Astrocyte (in vitro differentiated cells and primary cell): ENCODE measurements at regions not wholly inside any gene's neighbourhood (a gene's known extent, or its start where the extent isn't known, plus 50 kb on each side); places are given as distances from the start of the nearest gene placed in this dataset.

Experiments
- DNase-seq: peaks from one replicate; pipeline ENCODE4 v3.0.0-alpha.2; 2010; ENCODE audit warnings: low read depth
- FAIRE-seq: peaks from 2 replicates; lab custom pipeline; 2011; peaks lifted over from hg19 to GRCh38; lab: Jason Lieb, UNC
- H2AFZ ChIP-seq: 2 replicates; pipeline ENCODE4 v1.6.0; 2012; ENCODE audit warnings: low read depth, low read length, inconsistent platforms
- H3K27ac ChIP-seq: 2 replicates; pipeline ENCODE4 v1.5.1; 2011; ENCODE audit warnings: low read depth, low read length, inconsistent platforms
- H3K27me3 ChIP-seq: 2 replicates; pipeline ENCODE4 v1.6.0; 2011; ENCODE audit warnings: low read length, inconsistent platforms; ENCODE audit not compliant: insufficient read depth
- H3K36me3 ChIP-seq: 2 replicates; pipeline ENCODE4 v1.5.1; 2011; ENCODE audit warnings: low read length, inconsistent platforms; ENCODE audit not compliant: insufficient read depth
- H3K4me1 ChIP-seq: 2 replicates; pipeline ENCODE4 v1.5.1; 2011; ENCODE audit warnings: low read length, inconsistent platforms; ENCODE audit not compliant: insufficient read depth
- H3K4me2 ChIP-seq: 2 replicates; pipeline ENCODE4 v1.6.0; 2012; ENCODE audit warnings: low read length, inconsistent platforms
- H3K4me3 ChIP-seq: 2 replicates; pipeline ENCODE4 v1.5.1; 2011; ENCODE audit warnings: low read depth, mild to moderate bottlenecking, low read length, inconsistent platforms; ENCODE audit not compliant: insufficient read depth
- H3K79me2 ChIP-seq: 2 replicates; pipeline ENCODE4 v1.6.0; 2012; ENCODE audit warnings: mild to moderate bottlenecking, low read length, inconsistent platforms; ENCODE audit not compliant: insufficient read depth
- H3K9ac ChIP-seq: 2 replicates; pipeline ENCODE4 v1.6.0; 2012; ENCODE audit warnings: mild to moderate bottlenecking, low read length, inconsistent platforms
- H3K9me3 ChIP-seq: 2 replicates; pipeline ENCODE4 v1.5.1; 2012; ENCODE audit warnings: low read depth, mild to moderate bottlenecking, low read length, inconsistent platforms; ENCODE audit not compliant: insufficient read depth
- H4K20me1 ChIP-seq: 2 replicates; pipeline ENCODE4 v1.6.0; 2012; ENCODE audit warnings: low read length, inconsistent platforms; ENCODE audit not compliant: insufficient read depth
- H3K27ac Mint-ChIP-seq: one replicate; pipeline ENCODE4 v1.8.0; 2021; ENCODE audit warnings: mild to moderate bottlenecking, mixed read lengths; ENCODE audit not compliant: unreplicated experiment
- H3K27me3 Mint-ChIP-seq: one replicate; pipeline ENCODE4 v1.8.0; 2021; ENCODE audit warnings: low read depth, mixed read lengths; ENCODE audit not compliant: unreplicated experiment
- H3K36me3 Mint-ChIP-seq: one replicate; pipeline ENCODE4 v1.8.0; 2021; ENCODE audit warnings: low read depth, mixed read lengths; ENCODE audit not compliant: unreplicated experiment
- H3K4me1 Mint-ChIP-seq: one replicate; pipeline ENCODE4 v1.8.0; 2021; ENCODE audit warnings: low read depth, mixed read lengths; ENCODE audit not compliant: unreplicated experiment
- H3K4me3 Mint-ChIP-seq: one replicate; pipeline ENCODE4 v1.8.0; 2021; ENCODE audit warnings: mild to moderate bottlenecking, moderate library complexity, mixed read lengths; ENCODE audit not compliant: unreplicated experiment
- H3K9me3 Mint-ChIP-seq: one replicate; pipeline ENCODE4 v1.8.0; 2021; ENCODE audit warnings: mild to moderate bottlenecking, mixed read lengths; ENCODE audit not compliant: unreplicated experiment
- CTCF ChIP-seq: IDR thresholded peaks from 2 replicates; pipeline ENCODE4 v1.5.1; 2011; ENCODE audit warnings: low read depth, mild to moderate bottlenecking, inconsistent platforms, low read length, moderate library complexity; ENCODE audit not compliant: insufficient read depth
- EZH2 ChIP-seq: IDR thresholded peaks from 2 replicates; pipeline ENCODE4 v1.6.1; 2012; ENCODE audit warnings: mild to moderate bottlenecking, low read length, inconsistent platforms; ENCODE audit not compliant: insufficient read depth

- no peak for DNase-seq
- Mint-ChIP-seq H3K36me3 (no peaks in the 10 kb centered on the region), H3K27me3 (peaks cover 54% of the 10 kb centered on the region), H3K27ac (no peak overlapping the region), H3K4me3 (no peak overlapping the region), H3K4me1 (no peaks in the 10 kb centered on the region), H3K9me3 (peaks cover 14% of the 10 kb centered on the region)
- Histone ChIP-seq H2AFZ (no peak overlapping the region), H3K4me3 (no peak overlapping the region), H3K27me3 (no peaks in the 10 kb centered on the region), H3K79me2 (no peaks in the 10 kb centered on the region), H3K9ac (no peak overlapping the region), H3K4me1 (no peaks in the 10 kb centered on the region), H3K4me2 (no peak overlapping the region), H3K27ac (no peak overlapping the region), H4K20me1 (no peaks in the 10 kb centered on the region), H3K36me3 (no peaks in the 10 kb centered on the region), H3K9me3 (no peaks in the 10 kb centered on the region)
- TF ChIP-seq EZH2, result no peak
- no peak for FAIRE-seq
Observed at GRCh38 chr14:104450811-104451401, 128.7 kb upstream of the C14orf180 start.

- Histone ChIP-seq H3K4me1 (no peaks in the 10 kb centered on the region), H2AFZ (no peak overlapping the region), H3K9ac (no peak overlapping the region), H3K4me2 (no peak overlapping the region), H3K27me3 (no peaks in the 10 kb centered on the region), H4K20me1 (no peaks in the 10 kb centered on the region), H3K27ac (no peak overlapping the region), H3K79me2 (no peaks in the 10 kb centered on the region), H3K36me3 (no peaks in the 10 kb centered on the region), H3K9me3 (no peaks in the 10 kb centered on the region), H3K4me3 (no peak overlapping the region)
- DNase-seq, result no peak
- H3K9me3 Mint-ChIP-seq, result peaks cover 14% of the 10 kb centered on the region
- TF ChIP-seq EZH2 (no peak), CTCF (no peak)
- no peak overlapping the region for H3K4me3 Mint-ChIP-seq
- no peaks in the 10 kb centered on the region for H3K4me1 Mint-ChIP-seq
- no peak overlapping the region for H3K27ac Mint-ChIP-seq
- FAIRE-seq, result no peak
- peaks cover 54% of the 10 kb centered on the region for H3K27me3 Mint-ChIP-seq
- no peaks in the 10 kb centered on the region for H3K36me3 Mint-ChIP-seq
Observed at GRCh38 chr14:104451474-104451873, 128.1 kb upstream of the C14orf180 start.

GRCh38 chr14:104458845-104459244 lies 120.7 kb upstream of the C14orf180 start:
- Mint-ChIP-seq H3K9me3 (no peaks in the 10 kb centered on the region), H3K4me3 (no peak overlapping the region), H3K36me3 (no peaks in the 10 kb centered on the region), H3K4me1 (no peaks in the 10 kb centered on the region), H3K27ac (no peak overlapping the region), H3K27me3 (peaks cover 69% of the 10 kb centered on the region)
- TF ChIP-seq CTCF (no peak), EZH2 (no peak)
- H3K9ac ChIP-seq, result no peak overlapping the region
- no peaks in the 10 kb centered on the region for H3K79me2 ChIP-seq
- H3K4me3 ChIP-seq, result no peak overlapping the region
- no peaks in the 10 kb centered on the region for H3K36me3 ChIP-seq
- no peaks in the 10 kb centered on the region for H3K9me3 ChIP-seq
- H3K4me2 ChIP-seq, result no peak overlapping the region
- no peak for DNase-seq
- peaks cover 11% of the 10 kb centered on the region for H3K27me3 ChIP-seq
- H3K4me1 ChIP-seq, result no peaks in the 10 kb centered on the region
- no peak for FAIRE-seq
- H2AFZ ChIP-seq, result no peak overlapping the region
- no peak overlapping the region for H3K27ac ChIP-seq
- H4K20me1 ChIP-seq, result no peaks in the 10 kb centered on the region
